ENCODE measurements at regions not wholly inside any gene's neighbourhood (a gene's known extent, or its start where the extent isn't known, plus 50 kb on each side); places are given as distances from the start of the nearest gene placed in this dataset.

- POLR2A ChIA-PET (ENCODE audit: low non-redundant PET), result no interaction called here
- Histone ChIP-seq H3K4me3 (ENCODE audit: low read depth, low read length, poor library complexity, severe bottlenecking) (no peak overlapping the region), H3K27ac (ENCODE audit: low read depth, low read length, poor library complexity, severe bottlenecking) (no peak overlapping the region), H3K4me1 (ENCODE audit: insufficient read depth, low read length, poor library complexity, severe bottlenecking) (no peaks in the 10 kb centered on the region), H3K27me3 (replicated peaks; ENCODE audit: insufficient read depth, low read depth, low read length, poor library complexity) (no peaks in the 10 kb centered on the region), H3K9me3 (ENCODE audit: low read depth, low read length, poor library complexity, severe bottlenecking) (no peaks in the 10 kb centered on the region), H3K36me3 (ENCODE audit: insufficient read depth, low read length, poor library complexity, severe bottlenecking) (no peaks in the 10 kb centered on the region)
- no peak for DNase-seq (ENCODE audit: low spot score)
- intact Hi-C loops (cut with micrococcal nuclease; ENCODE audit: unreplicated experiment), result no loop called here
- CTCF ChIA-PET, result no interaction called here
- no peak for TF ChIP-seq EZH2 (IDR thresholded peaks at IDR 0.05; ENCODE audit: borderline replicate concordance, low read depth, low read length, poor library complexity, severe bottlenecking)
- no peak for TF ChIP-seq CTCF (conservative IDR thresholded peaks at IDR 0.05; ENCODE audit: low read depth, low read length)
- no TSS peak for BruUV-seq (replicated peaks)
These were observed 70.2 kb upstream of the MGAT5 start for GRCh38 chr2:134183679-134184078.

DNA sequence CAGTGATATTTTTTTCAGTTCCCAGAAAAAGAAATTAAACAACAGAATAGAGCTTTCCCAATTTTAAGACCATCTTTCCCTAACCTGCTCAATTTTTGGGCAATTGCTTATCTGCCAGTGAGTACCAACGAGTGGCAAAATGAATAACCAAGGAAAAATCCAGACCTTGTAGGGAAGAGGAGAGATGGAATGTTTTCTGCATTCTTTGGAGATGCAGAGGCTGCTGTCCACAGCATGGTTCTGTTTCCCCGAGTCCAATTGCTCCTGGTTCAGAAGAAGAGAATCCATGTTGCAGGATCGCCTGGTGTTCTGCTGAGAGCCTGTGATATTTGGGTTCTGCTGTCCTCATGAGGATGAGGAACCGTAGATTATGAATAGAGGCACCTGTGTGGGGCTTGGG lies 68.2 kb upstream of the MGAT5 start:
- POLR2A ChIA-PET (ENCODE audit: low non-redundant PET), result no interaction called here
- intact Hi-C loops (cut with micrococcal nuclease; ENCODE audit: unreplicated experiment), result no loop called here
- H3K9me3 ChIP-seq (ENCODE audit: low read depth, low read length, poor library complexity, severe bottlenecking), result no peaks in the 10 kb centered on the region
- no peak overlapping the region for H3K27ac ChIP-seq (ENCODE audit: low read depth, low read length, poor library complexity, severe bottlenecking)
- no TSS peak for BruUV-seq (replicated peaks)
- no peaks in the 10 kb centered on the region for H3K27me3 ChIP-seq (replicated peaks; ENCODE audit: insufficient read depth, low read depth, low read length, poor library complexity)
- no peak for DNase-seq (ENCODE audit: low spot score)
- no peak overlapping the region for H3K4me3 ChIP-seq (ENCODE audit: low read depth, low read length, poor library complexity, severe bottlenecking)
- no peaks in the 10 kb centered on the region for H3K4me1 ChIP-seq (ENCODE audit: insufficient read depth, low read length, poor library complexity, severe bottlenecking)
- no peaks in the 10 kb centered on the region for H3K36me3 ChIP-seq (ENCODE audit: insufficient read depth, low read length, poor library complexity, severe bottlenecking)
- CTCF ChIA-PET, result interaction anchor here (0.6 kb wide), 1 partner anchor 67 kb away, joined by 3 read pairs; no protein-coding TSS in a partner anchor
- TF ChIP-seq CTCF (conservative IDR thresholded peaks at IDR 0.05; ENCODE audit: low read depth, low read length) (no peak), EZH2 (IDR thresholded peaks at IDR 0.05; ENCODE audit: borderline replicate concordance, low read depth, low read length, poor library complexity, severe bottlenecking) (no peak)

- Histone ChIP-seq H3K27me3 (replicated peaks; ENCODE audit: insufficient read depth, low read depth, low read length, poor library complexity) (no peaks in the 10 kb centered on the region), H3K27ac (ENCODE audit: low read depth, low read length, poor library complexity, severe bottlenecking) (no peak overlapping the region), H3K4me1 (ENCODE audit: insufficient read depth, low read length, poor library complexity, severe bottlenecking) (no peaks in the 10 kb centered on the region), H3K4me3 (ENCODE audit: low read depth, low read length, poor library complexity, severe bottlenecking) (no peak overlapping the region), H3K9me3 (ENCODE audit: low read depth, low read length, poor library complexity, severe bottlenecking) (no peaks in the 10 kb centered on the region), H3K36me3 (ENCODE audit: insufficient read depth, low read length, poor library complexity, severe bottlenecking) (no peaks in the 10 kb centered on the region)
- no TSS peak for BruUV-seq (replicated peaks)
- intact Hi-C loops (cut with micrococcal nuclease; ENCODE audit: unreplicated experiment), result no loop called here
- CTCF ChIA-PET, result interaction anchor here (0.9 kb wide), 1 partner anchor 12 kb away, joined by 3 read pairs; no protein-coding TSS in a partner anchor
- POLR2A ChIA-PET (ENCODE audit: low non-redundant PET), result no interaction called here
- TF ChIP-seq EZH2 (IDR thresholded peaks at IDR 0.05; ENCODE audit: borderline replicate concordance, low read depth, low read length, poor library complexity, severe bottlenecking) (no peak), CTCF (conservative IDR thresholded peaks at IDR 0.05; ENCODE audit: low read depth, low read length) (no peak)
- no peak for DNase-seq (ENCODE audit: low spot score)
These were observed 64.7 kb upstream of the MGAT5 start for GRCh38 chr2:134189009-134189720.

All from A673 (cell line).